Thyroid gland (tissue), 4 donors: ENCODE measurements at regions not wholly inside any gene's neighbourhood (a gene's known extent, or its start where the extent isn't known, plus 50 kb on each side); places are given as distances from the start of the nearest gene placed in this dataset.
A peak's percentile ranks its signal among the peaks of the same experiment; 100 is the strongest.

Experiments used
- CTCF ChIP-seq, 6 experiments: fragments of 200-600 bp in 3 of 6; fragments of 450-650 bp in 3 of 6; sonication (generic) in 3 of 6; IDR thresholded peaks; one replicate each; pipeline ENCODE4 v1.5.1; 2016 to 2019; ENCODE audit warnings: antibody characterized with exemption in 6 of 6, mild to moderate bottlenecking in 2 of 6, inconsistent platforms in 1 of 6, moderate library complexity in 1 of 6
- POLR2A ChIP-seq, 2 donors: fragments of 450-650 bp; IDR thresholded peaks; one replicate each; pipeline ENCODE4 v1.6.1; 2017; ENCODE audit warnings: antibody characterized with exemption in 2 of 2, mild to moderate bottlenecking in 2 of 2, moderate library complexity in 1 of 2

GRCh38 chr3:186414735-186415419, 52.8 kb upstream of the DGKG start:
- TF ChIP-seq CTCF (IDR thresholded peaks at IDR 0.05) (no peak), POLR2A (IDR thresholded peaks at IDR 0.05) (peak in 1 of 2 donors; percentile 38)
